GM23338 (cell line): ENCODE measurements at regions not wholly inside any gene's neighbourhood (a gene's known extent, or its start where the extent isn't known, plus 50 kb on each side); places are given as distances from the start of the nearest gene placed in this dataset.

Source experiments
- ATAC-seq: fragments of 200-7000 bp; cut with Tn5 transposase; 3 replicates; pipeline ENCODE4 v1.9.1; 2020
- DNase-seq: peaks from one replicate; pipeline ENCODE4 v3.0.0-alpha.2; 2015; ENCODE audit warnings: low spot score
- H2AFZ ChIP-seq: fragments of 200-600 bp; sonication (generic); 2 replicates; pipeline ENCODE4 v1.8.0; 2016; ENCODE audit warnings: antibody characterized with exemption, mild to moderate bottlenecking, moderate library complexity
- H3F3A ChIP-seq: fragments of 200-600 bp; sonication (generic); replicated peaks from 2 replicates; pipeline ENCODE4 v1.8.0; 2017; ENCODE audit warnings: antibody characterized with exemption, mixed run types, low read depth
- H3K27ac ChIP-seq: fragments of 200-600 bp; sonication (generic); 2 replicates; pipeline ENCODE4 v1.6.1; 2016; ENCODE audit warnings: low read depth
- H3K27me3 ChIP-seq: fragments of 200-600 bp; sonication (generic); 2 replicates; pipeline ENCODE4 v1.8.0; 2016; ENCODE audit warnings: mild to moderate bottlenecking, mixed run types, moderate library complexity; ENCODE audit not compliant: insufficient read depth
- H3K36me3 ChIP-seq: fragments of 200-600 bp; sonication (generic); 2 replicates; pipeline ENCODE4 v1.8.0; 2016; ENCODE audit warnings: mild to moderate bottlenecking; ENCODE audit not compliant: insufficient read depth
- H3K4me1 ChIP-seq: fragments of 200-600 bp; sonication (generic); 2 replicates; pipeline ENCODE4 v1.8.0; 2016; ENCODE audit warnings: mild to moderate bottlenecking, moderate library complexity; ENCODE audit not compliant: insufficient read depth
- H3K4me2 ChIP-seq: fragments of 200-600 bp; sonication (generic); 2 replicates; pipeline ENCODE4 v1.7.1; 2017; ENCODE audit warnings: mixed run types
- H3K4me3 ChIP-seq: fragments of 200-600 bp; sonication (generic); 2 replicates; pipeline ENCODE4 v1.6.1; 2016; ENCODE audit warnings: mixed run types
- H3K79me2 ChIP-seq: fragments of 200-600 bp; sonication (generic); replicated peaks from 2 replicates; pipeline ENCODE4 v1.8.0; 2017; ENCODE audit warnings: mild to moderate bottlenecking; ENCODE audit not compliant: insufficient read depth
- H3K9me2 ChIP-seq: fragments of 200-600 bp; sonication (generic); 2 replicates; pipeline ENCODE4 v1.8.0; 2017; ENCODE audit not compliant: insufficient read depth
- H4K20me1 ChIP-seq: fragments of 200-600 bp; sonication (generic); replicated peaks from 2 replicates; pipeline ENCODE4 v1.8.0; 2017; ENCODE audit warnings: mild to moderate bottlenecking; ENCODE audit not compliant: insufficient read depth
- H3K27ac Mint-ChIP-seq: 2 replicates; pipeline ENCODE4 v1.8.0; 2020; ENCODE audit warnings: inconsistent platforms, mild to moderate bottlenecking, moderate library complexity, mixed read lengths
- H3K27me3 Mint-ChIP-seq: 3 replicates; pipeline ENCODE4 v1.8.0; 2022; ENCODE audit warnings: low read depth, mild to moderate bottlenecking, moderate library complexity, mixed read lengths, inconsistent platforms; ENCODE audit not compliant: insufficient read depth, poor library complexity
- H3K36me3 Mint-ChIP-seq: 3 replicates; pipeline ENCODE4 v1.8.0; 2021; ENCODE audit warnings: low read depth, mild to moderate bottlenecking, inconsistent platforms, moderate library complexity, mixed read lengths
- H3K4me1 Mint-ChIP-seq: 3 replicates; pipeline ENCODE4 v1.8.0; 2020; ENCODE audit warnings: mild to moderate bottlenecking, inconsistent platforms, mixed read lengths
- H3K4me3 Mint-ChIP-seq: 3 replicates; pipeline ENCODE4 v1.8.0; 2021; ENCODE audit warnings: moderate library complexity, mild to moderate bottlenecking, inconsistent platforms, mixed read lengths
- H3K9me3 Mint-ChIP-seq: 3 replicates; pipeline ENCODE4 v1.8.0; 2020; ENCODE audit warnings: moderate library complexity, mild to moderate bottlenecking, inconsistent platforms, mixed read lengths
- ETS1 ChIP-seq: IDR thresholded peaks from 2 replicates; pipeline ENCODE4 v1.6.1; 2016; ENCODE audit warnings: antibody characterized with exemption
- REST ChIP-seq: IDR thresholded peaks from one replicate; pipeline ENCODE4 v1.6.1; 2018; ENCODE audit warnings: antibody characterized with exemption; ENCODE audit not compliant: unreplicated experiment
- ZNF114 ChIP-seq: fragments of 250-450 bp; sonication (Bioruptor Pico); IDR thresholded peaks from 2 replicates; pipeline ENCODE4 v1.5.0; 2020; ENCODE audit warnings: mild to moderate bottlenecking, moderate library complexity
- ZNF462 ChIP-seq: fragments of 250-450 bp; sonication (Bioruptor Pico); IDR thresholded peaks from 2 replicates; pipeline ENCODE4 v1.5.0; 2020; ENCODE audit warnings: mild to moderate bottlenecking, moderate library complexity

- DNase-seq (no peak), ATAC-seq (no peak)
- Histone ChIP-seq H3K36me3 (no peaks in the 10 kb centered on the region), H3K79me2 (no peaks in the 10 kb centered on the region), H3K27me3 (no peaks in the 10 kb centered on the region), H4K20me1 (no peaks in the 10 kb centered on the region), H2AFZ (no peak overlapping the region), H3K4me3 (no peak overlapping the region), H3K4me2 (no peak overlapping the region), H3K27ac (no peak overlapping the region), H3K4me1 (peaks cover 4% of the 10 kb centered on the region; the same call in 1 of the 2 replicates), H3F3A (no peaks in the 10 kb centered on the region), H3K9me2 (0 out of 2 replicates have a peak, but pooled peaks cover 15% of the 10 kb centered on the region)
- Mint-ChIP-seq H3K27me3 (no peaks in the 10 kb centered on the region), H3K9me3 (no peaks in the 10 kb centered on the region), H3K4me1 (peaks cover 6% of the 10 kb centered on the region), H3K27ac (no peak overlapping the region), H3K36me3 (no peaks in the 10 kb centered on the region), H3K4me3 (no peak overlapping the region)
- TF ChIP-seq ZNF114 (CRISPR knock-in tag) (no peak), ZNF462 (CRISPR knock-in tag) (no peak), REST (no peak), ETS1 (no peak)
These were observed 324.1 kb downstream of the LPIN1 start for GRCh38 chr2:12070581-12070980.
